HG03175 (cell line): ENCODE measurements at regions not wholly inside any gene's neighbourhood (a gene's known extent, or its start where the extent isn't known, plus 50 kb on each side); places are given as distances from the start of the nearest gene placed in this dataset.
"Not testable (repeated sequence)": the region's sequence is repeated elsewhere in the genome, so short reads cannot be mapped to it uniquely, and the experiment has no call there.

ENCODE experiments used
- ATAC-seq: cut with Tn5 transposase; IDR thresholded peaks from one replicate; pipeline ENCODE4 v1.9.1; 2021; ENCODE audit warnings: mild to moderate bottlenecking, moderate library complexity; ENCODE audit not compliant: unreplicated experiment

GRCh38 chr2:236912326-236913120 is 173.2 kb upstream of the COPS8 start:
- no peak for ATAC-seq

GRCh38 chr2:236915186-236915585 is 170.5 kb upstream of the COPS8 start:
- no peak for ATAC-seq

- ATAC-seq: no peak
Observed at GRCh38 chr2:236915726-236916125, 170.0 kb upstream of the COPS8 start.

GRCh38 chr2:236916181-236916580 is 169.5 kb upstream of the COPS8 start:
- no peak for ATAC-seq

GRCh38 chr2:236916651-236917050 is 169.0 kb upstream of the COPS8 start:
- no peak for ATAC-seq

GRCh38 chr2:236917164-236917563 is 168.5 kb upstream of the COPS8 start:
- ATAC-seq: no peak

- ATAC-seq: no peak
Observed at GRCh38 chr2:236918545-236918944, 167.1 kb upstream of the COPS8 start.

- ATAC-seq: no peak
Observed at GRCh38 chr2:236919209-236919608, 166.5 kb upstream of the COPS8 start.

- ATAC-seq: not testable (repeated sequence)
Observed at GRCh38 chr2:236919801-236920379, 165.8 kb upstream of the COPS8 start.

- no peak for ATAC-seq
Observed at GRCh38 chr2:236922061-236922460, 163.6 kb upstream of the COPS8 start.

GRCh38 chr2:236928380-236929037 is 157.2 kb upstream of the COPS8 start:
- ATAC-seq: no peak

- no peak for ATAC-seq
Observed at GRCh38 chr2:236932831-236933361, 152.8 kb upstream of the COPS8 start.

- ATAC-seq: no peak
Observed at GRCh38 chr2:236934166-236934565, 151.5 kb upstream of the COPS8 start.

- ATAC-seq: no peak
Observed at GRCh38 chr2:236934656-236935055, 151.0 kb upstream of the COPS8 start.

GRCh38 chr2:236935083-236935482 is 150.6 kb upstream of the COPS8 start:
- no peak for ATAC-seq

GRCh38 chr2:236935631-236936445 is 149.9 kb upstream of the COPS8 start:
- no peak for ATAC-seq

- no peak for ATAC-seq
Observed at GRCh38 chr2:236936446-236936940, 149.2 kb upstream of the COPS8 start.

GRCh38 chr2:236938126-236938525 is 147.6 kb upstream of the COPS8 start:
- no peak for ATAC-seq

GRCh38 chr2:236939271-236939670 is 146.4 kb upstream of the COPS8 start:
- ATAC-seq: no peak

- ATAC-seq: no peak
Observed at GRCh38 chr2:236939721-236940231, 145.9 kb upstream of the COPS8 start.

GRCh38 chr2:236940497-236940896 is 145.2 kb upstream of the COPS8 start:
- no peak for ATAC-seq
